ENCODE measurements at regions not wholly inside any gene's neighbourhood (a gene's known extent, or its start where the extent isn't known, plus 50 kb on each side); places are given as distances from the start of the nearest gene placed in this dataset.
"Not testable (repeated sequence)": the region's sequence is repeated elsewhere in the genome, so short reads cannot be mapped to it uniquely, and the experiment has no call there.

DNA sequence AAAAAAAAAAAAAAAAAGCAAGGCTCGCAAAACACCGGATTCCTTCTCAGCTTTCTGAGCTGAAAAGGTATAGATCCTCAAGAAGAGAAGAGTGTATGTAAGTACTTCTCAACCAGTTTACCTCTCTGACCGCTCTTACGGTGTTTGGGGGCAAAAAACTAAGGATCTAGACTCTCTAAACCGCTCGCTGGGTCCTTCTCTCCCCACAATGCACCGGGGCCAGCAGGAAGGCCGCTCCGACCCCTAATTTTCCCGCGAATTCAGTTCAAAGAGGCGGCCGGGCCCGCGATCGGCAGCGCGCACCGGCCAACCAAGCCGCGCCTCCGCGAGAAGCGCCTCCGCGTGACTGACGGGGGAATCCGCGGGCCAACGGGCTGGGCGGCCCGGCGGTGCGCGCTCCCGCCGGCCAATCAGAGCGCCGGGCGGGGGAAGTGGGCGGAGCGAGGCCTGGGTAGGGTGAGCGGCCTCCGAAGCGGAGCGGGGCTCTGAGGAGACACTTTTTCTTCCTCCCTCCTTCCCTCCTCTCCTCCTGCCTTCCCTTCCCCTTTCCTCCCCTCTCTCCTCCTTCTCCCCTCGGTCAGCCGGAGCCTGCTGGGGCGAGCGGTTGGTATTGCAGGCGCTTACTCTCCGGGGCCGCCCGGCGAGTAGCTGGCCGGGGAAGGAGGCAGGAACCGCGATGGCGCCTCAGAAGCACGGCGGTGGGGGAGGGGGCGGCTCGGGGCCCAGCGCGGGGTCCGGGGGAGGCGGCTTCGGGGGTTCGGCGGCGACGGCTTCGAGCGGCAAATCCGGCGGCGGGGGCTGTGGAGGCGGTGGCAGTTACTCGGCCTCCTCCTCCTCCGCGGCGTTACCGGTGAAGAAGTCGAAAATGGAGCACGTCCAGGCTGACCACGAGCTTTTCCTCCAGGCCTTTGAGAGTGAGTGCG is 93.0 kb downstream of the CRLF3 start:
- TF ChIP-seq, protein P1, sequence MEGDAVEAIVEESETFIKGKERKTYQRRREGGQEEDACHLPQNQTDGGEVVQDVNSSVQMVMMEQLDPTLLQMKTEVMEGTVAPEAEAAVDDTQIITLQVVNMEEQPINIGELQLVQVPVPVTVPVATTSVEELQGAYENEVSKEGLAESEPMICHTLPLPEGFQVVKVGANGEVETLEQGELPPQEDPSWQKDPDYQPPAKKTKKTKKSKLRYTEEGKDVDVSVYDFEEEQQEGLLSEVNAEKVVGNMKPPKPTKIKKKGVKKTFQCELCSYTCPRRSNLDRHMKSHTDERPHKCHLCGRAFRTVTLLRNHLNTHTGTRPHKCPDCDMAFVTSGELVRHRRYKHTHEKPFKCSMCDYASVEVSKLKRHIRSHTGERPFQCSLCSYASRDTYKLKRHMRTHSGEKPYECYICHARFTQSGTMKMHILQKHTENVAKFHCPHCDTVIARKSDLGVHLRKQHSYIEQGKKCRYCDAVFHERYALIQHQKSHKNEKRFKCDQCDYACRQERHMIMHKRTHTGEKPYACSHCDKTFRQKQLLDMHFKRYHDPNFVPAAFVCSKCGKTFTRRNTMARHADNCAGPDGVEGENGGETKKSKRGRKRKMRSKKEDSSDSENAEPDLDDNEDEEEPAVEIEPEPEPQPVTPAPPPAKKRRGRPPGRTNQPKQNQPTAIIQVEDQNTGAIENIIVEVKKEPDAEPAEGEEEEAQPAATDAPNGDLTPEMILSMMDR (IDR thresholded peaks at IDR 0.05), result not testable (repeated sequence)
- TF ChIP-seq POLR2A (IDR thresholded peaks at IDR 0.05), result peak; percentile 25 to 77 (median 68)
